BE2C (cell line): ENCODE measurements at regions not wholly inside any gene's neighbourhood (a gene's known extent, or its start where the extent isn't known, plus 50 kb on each side); places are given as distances from the start of the nearest gene placed in this dataset.

Experiments
- DNase-seq: peaks from one replicate; pipeline ENCODE4 v3.0.0-alpha.2; 2020
- H3K27me3 ChIP-seq: fragments of 250-450 bp; sonication (Bioruptor Pico); 2 replicates; pipeline ENCODE4 v1.5.1; 2020; ENCODE audit warnings: mild to moderate bottlenecking
- H3K36me3 ChIP-seq: fragments of 250-450 bp; sonication (Bioruptor Pico); 2 replicates; pipeline ENCODE4 v1.5.1; 2020; ENCODE audit warnings: mild to moderate bottlenecking
- H3K4me1 ChIP-seq: fragments of 250-450 bp; sonication (Bioruptor Pico); 2 replicates; pipeline ENCODE4 v1.5.1; 2020
- H3K4me3 ChIP-seq: 2 replicates; pipeline ENCODE4 v1.5.1; 2011; ENCODE audit warnings: low read depth, low read length
- H3K9me3 ChIP-seq: fragments of 250-450 bp; sonication (Bioruptor Pico); 2 replicates; pipeline ENCODE4 v1.5.1; 2020
- CTCF ChIP-seq: IDR thresholded peaks from 2 replicates; pipeline ENCODE4 v1.5.1; 2012; ENCODE audit warnings: mild to moderate bottlenecking, low read depth, low read length

GRCh38 chr12:113571713-113572112 lies 100.0 kb upstream of the LHX5 start:
- DNase-seq, result no peak
- Histone ChIP-seq H3K9me3 (no peaks in the 10 kb centered on the region), H3K36me3 (no peaks in the 10 kb centered on the region), H3K4me1 (no peaks in the 10 kb centered on the region), H3K27me3 (peaks cover 32% of the 10 kb centered on the region), H3K4me3 (no peak overlapping the region)
- TF ChIP-seq CTCF, result no peak

GRCh38 chr12:113569806-113570205 lies 98.1 kb upstream of the LHX5 start:
- Histone ChIP-seq H3K4me1 (no peaks in the 10 kb centered on the region), H3K4me3 (no peak overlapping the region), H3K36me3 (no peaks in the 10 kb centered on the region), H3K9me3 (no peaks in the 10 kb centered on the region), H3K27me3 (peaks cover 36% of the 10 kb centered on the region)
- DNase-seq, result no peak
- TF ChIP-seq CTCF, result no peak

- H3K36me3 ChIP-seq, result no peaks in the 10 kb centered on the region
- no peak for TF ChIP-seq CTCF
- H3K9me3 ChIP-seq, result no peaks in the 10 kb centered on the region
- H3K4me1 ChIP-seq, result no peaks in the 10 kb centered on the region
- DNase-seq, result no peak
- peaks cover 46% of the 10 kb centered on the region for H3K27me3 ChIP-seq
- no peak overlapping the region for H3K4me3 ChIP-seq
Observed at GRCh38 chr12:113568021-113568420, 96.3 kb upstream of the LHX5 start.

- Histone ChIP-seq H3K4me3 (no peak overlapping the region), H3K9me3 (no peaks in the 10 kb centered on the region), H3K4me1 (no peaks in the 10 kb centered on the region), H3K36me3 (no peaks in the 10 kb centered on the region), H3K27me3 (peaks cover 46% of the 10 kb centered on the region)
- no peak for DNase-seq
- no peak for TF ChIP-seq CTCF
Observed at GRCh38 chr12:113565368-113565767, 93.7 kb upstream of the LHX5 start.

GRCh38 chr12:113561068-113561780 lies 89.6 kb upstream of the LHX5 start:
- Histone ChIP-seq H3K9me3 (no peaks in the 10 kb centered on the region), H3K4me3 (no peak overlapping the region), H3K4me1 (no peaks in the 10 kb centered on the region), H3K36me3 (no peaks in the 10 kb centered on the region), H3K27me3 (peaks cover 40% of the 10 kb centered on the region)
- no peak for TF ChIP-seq CTCF
- DNase-seq, result no peak

GRCh38 chr12:113559466-113559865 lies 87.8 kb upstream of the LHX5 start:
- Histone ChIP-seq H3K9me3 (no peaks in the 10 kb centered on the region), H3K4me3 (no peak overlapping the region), H3K27me3 (peaks cover 28% of the 10 kb centered on the region), H3K36me3 (no peaks in the 10 kb centered on the region), H3K4me1 (no peaks in the 10 kb centered on the region)
- no peak for TF ChIP-seq CTCF
- DNase-seq, result no peak
